B cell (primary cell): ENCODE measurements at regions not wholly inside any gene's neighbourhood (a gene's known extent, or its start where the extent isn't known, plus 50 kb on each side); places are given as distances from the start of the nearest gene placed in this dataset.

ENCODE experiments used
- EZH2 ChIP-seq: IDR thresholded peaks from 2 replicates; pipeline ENCODE4 v1.6.1; 2012; ENCODE audit warnings: borderline replicate concordance, low read depth, mild to moderate bottlenecking, moderate library complexity, low read length; ENCODE audit not compliant: insufficient read depth, poor library complexity, severe bottlenecking
- TF ChIP-seq, protein P1 (sequence below): fragments of 200-600 bp; IDR thresholded peaks from one replicate; pipeline ENCODE4 v1.8.0; 2022; ENCODE audit warnings: antibody characterized with exemption, mild to moderate bottlenecking

DNA sequence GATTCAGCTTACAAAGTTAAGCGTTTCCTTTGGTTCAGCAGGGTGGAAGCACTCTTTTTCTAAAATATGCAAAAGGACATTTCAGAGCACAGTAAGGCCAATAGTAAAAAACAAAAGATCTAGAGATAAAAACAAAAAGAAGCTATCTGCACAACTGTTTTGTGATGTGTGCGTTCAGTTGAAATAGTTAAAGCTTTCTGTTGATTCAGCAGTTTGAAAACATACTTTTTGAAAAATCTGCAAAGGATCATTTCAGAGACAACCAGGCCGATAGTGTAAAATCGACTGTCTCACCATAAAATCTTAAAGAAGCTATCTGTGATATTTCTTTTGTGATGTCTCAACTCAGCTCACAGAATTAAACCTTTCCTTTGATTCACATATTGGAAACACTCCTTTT lies 300.0 kb upstream of the ALG10B start:
- no peak for TF ChIP-seq EZH2
- TF ChIP-seq, protein P1, sequence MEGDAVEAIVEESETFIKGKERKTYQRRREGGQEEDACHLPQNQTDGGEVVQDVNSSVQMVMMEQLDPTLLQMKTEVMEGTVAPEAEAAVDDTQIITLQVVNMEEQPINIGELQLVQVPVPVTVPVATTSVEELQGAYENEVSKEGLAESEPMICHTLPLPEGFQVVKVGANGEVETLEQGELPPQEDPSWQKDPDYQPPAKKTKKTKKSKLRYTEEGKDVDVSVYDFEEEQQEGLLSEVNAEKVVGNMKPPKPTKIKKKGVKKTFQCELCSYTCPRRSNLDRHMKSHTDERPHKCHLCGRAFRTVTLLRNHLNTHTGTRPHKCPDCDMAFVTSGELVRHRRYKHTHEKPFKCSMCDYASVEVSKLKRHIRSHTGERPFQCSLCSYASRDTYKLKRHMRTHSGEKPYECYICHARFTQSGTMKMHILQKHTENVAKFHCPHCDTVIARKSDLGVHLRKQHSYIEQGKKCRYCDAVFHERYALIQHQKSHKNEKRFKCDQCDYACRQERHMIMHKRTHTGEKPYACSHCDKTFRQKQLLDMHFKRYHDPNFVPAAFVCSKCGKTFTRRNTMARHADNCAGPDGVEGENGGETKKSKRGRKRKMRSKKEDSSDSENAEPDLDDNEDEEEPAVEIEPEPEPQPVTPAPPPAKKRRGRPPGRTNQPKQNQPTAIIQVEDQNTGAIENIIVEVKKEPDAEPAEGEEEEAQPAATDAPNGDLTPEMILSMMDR: no peak
